ENCODE measurements at regions not wholly inside any gene's neighbourhood (a gene's known extent, or its start where the extent isn't known, plus 50 kb on each side); places are given as distances from the start of the nearest gene placed in this dataset.

DNA sequence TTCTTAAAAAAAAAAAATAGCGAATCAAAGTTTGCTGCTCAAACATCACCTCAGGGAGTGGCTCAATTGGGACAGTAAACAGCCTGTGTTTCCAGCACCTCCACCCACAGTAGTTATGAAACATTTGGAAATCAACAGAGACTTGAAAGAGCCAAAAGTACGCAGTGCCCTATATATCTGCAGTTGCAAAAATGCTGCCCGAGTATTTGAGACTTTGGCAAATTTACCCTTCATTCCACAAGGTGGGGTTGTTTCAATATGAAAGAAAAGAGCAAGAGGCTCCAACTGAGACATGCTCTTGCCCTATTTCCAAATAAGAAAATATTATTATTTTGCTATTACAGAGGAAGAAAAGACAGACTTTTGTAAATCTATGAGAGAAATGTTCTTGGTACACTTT, 851.1 kb upstream of the RAG2 start:
- Mint-ChIP-seq H3K36me3 (ENCODE audit: insufficient read depth in 1 of 3, low read depth in 3 of 3) (no peaks in the 10 kb centered on the region; a peak in 1 of 7 replicates), H3K4me3 (no peak overlapping the region), H3K9me3 (0 out of 5 replicates have a peak, but pooled peaks cover 0 to 2% of the 10 kb centered on the region in 2 experiments), H3K27ac (no peak overlapping the region), H3K4me1 (peaks cover 9 to 11% of the 10 kb centered on the region in 2 experiments), H3K27me3 (ENCODE audit: low read depth) (no peaks in the 10 kb centered on the region)
- Histone ChIP-seq H4K91ac (ENCODE audit: insufficient read length, low read depth, low read length) (no peak overlapping the region), H2AK5ac (ENCODE audit: insufficient read length, low read length) (no peak overlapping the region), H2BK5ac (ENCODE audit: insufficient read length, low read length) (no peak overlapping the region), H3K4me1 (ENCODE audit: insufficient read depth, low read length) (no peaks in the 10 kb centered on the region), H3K9me3 (ENCODE audit: control insufficient read depth, low read depth, low read length) (no peaks in the 10 kb centered on the region), H4K8ac (replicated peaks; ENCODE audit: insufficient read length, low read depth, low read length) (no peak overlapping the region), H3K4ac (ENCODE audit: low read depth, low read length) (no peak overlapping the region), H2AFZ (ENCODE audit: low read length) (peak overlapping the region; percentile 87), H3T11ph (ENCODE audit: low read length) (no peak overlapping the region), H3K79me2 (ENCODE audit: insufficient read depth, low read length) (no peaks in the 10 kb centered on the region; the same call in 1 of the 2 replicates), H3K4me2 (ENCODE audit: insufficient read depth, insufficient read length, low read length) (no peak overlapping the region), H3K23me2 (ENCODE audit: insufficient read length, low read depth, low read length, poor library complexity, severe bottlenecking) (no peaks in the 10 kb centered on the region), H3K27ac (ENCODE audit: insufficient read length, low read depth, low read length) (no peak overlapping the region), H4K5ac (ENCODE audit: insufficient read length, low read depth, low read length) (no peak overlapping the region), H3K14ac (ENCODE audit: insufficient read depth, low read length) (no peak overlapping the region), H3K18ac (ENCODE audit: insufficient read length, low read depth, low read length) (no peak overlapping the region), H2BK15ac (ENCODE audit: low read depth, low read length) (no peak overlapping the region), H2BK120ac (ENCODE audit: low read depth, low read length, poor library complexity, severe bottlenecking) (no peak overlapping the region), H3K9ac (ENCODE audit: extremely low read depth, insufficient read length, low read length) (no peak overlapping the region), H2BK20ac (ENCODE audit: low read depth, low read length, poor library complexity, severe bottlenecking) (no peak overlapping the region), H3K56ac (ENCODE audit: insufficient read length, low read depth, low read length) (no peak overlapping the region), H3K79me1 (ENCODE audit: insufficient read depth, low read depth, low read length, poor library complexity, severe bottlenecking) (no peaks in the 10 kb centered on the region), H3K27me3 (ENCODE audit: insufficient read depth, low read length) (no peaks in the 10 kb centered on the region), H3K23ac (ENCODE audit: insufficient read length, low read depth, low read length) (no peak overlapping the region), H2BK12ac (ENCODE audit: insufficient read length, low read depth, low read length) (no peak overlapping the region), H4K20me1 (ENCODE audit: control insufficient read depth, insufficient read depth, insufficient read length) (no peaks in the 10 kb centered on the region)
- no peak for DNase-seq
- TF ChIP-seq CTCF (conservative IDR thresholded peaks at IDR 0.05), result peak; percentile 73
- WGBS (ENCODE audit: extremely low coverage, insufficient read length, low lambda C conversion rate), result no CpG with 5 or more reads among the region's 3 CpGs
